Activated naive CD4-positive, alpha-beta T cell treated with anti-CD3 and anti-CD28 coated beads, Interleukin-2, amount 50 U/mL, for 24 hours (primary cell): ENCODE measurements at regions not wholly inside any gene's neighbourhood (a gene's known extent, or its start where the extent isn't known, plus 50 kb on each side); places are given as distances from the start of the nearest gene placed in this dataset.
"Not testable (repeated sequence)": the region's sequence is repeated elsewhere in the genome, so short reads cannot be mapped to it uniquely, and the experiment has no call there.

Experiments used
- H3K27ac Mint-ChIP-seq: one replicate; pipeline ENCODE4 v1.8.0; 2021; ENCODE audit warnings: mild to moderate bottlenecking, mixed read lengths
- H3K27me3 Mint-ChIP-seq: one replicate; pipeline ENCODE4 v1.8.0; 2021; ENCODE audit warnings: mixed read lengths
- H3K36me3 Mint-ChIP-seq: one replicate; pipeline ENCODE4 v1.8.0; 2021; ENCODE audit warnings: mixed read lengths
- H3K4me1 Mint-ChIP-seq: one replicate; pipeline ENCODE4 v1.8.0; 2021; ENCODE audit warnings: mixed read lengths
- H3K4me3 Mint-ChIP-seq: one replicate; pipeline ENCODE4 v1.8.0; 2021; ENCODE audit warnings: mild to moderate bottlenecking, mixed read lengths
- H3K9me3 Mint-ChIP-seq: one replicate; pipeline ENCODE4 v1.8.0; 2021; ENCODE audit warnings: mixed read lengths

GRCh38 chr16:51977506-51977905 is 569.4 kb downstream of the TOX3 start:
- H3K27ac Mint-ChIP-seq, H3K4me3 Mint-ChIP-seq, H3K36me3 Mint-ChIP-seq, H3K27me3 Mint-ChIP-seq, H3K9me3 Mint-ChIP-seq, H3K4me1 Mint-ChIP-seq: not testable (repeated sequence)

GRCh38 chr16:51971184-51971583 is 575.8 kb downstream of the TOX3 start:
- H3K4me1 Mint-ChIP-seq = no peaks in the 10 kb centered on the region
- H3K27me3 Mint-ChIP-seq = no peaks in the 10 kb centered on the region

GRCh38 chr16:51968749-51969148 is 578.2 kb downstream of the TOX3 start:
- no peak overlapping the region for H3K27ac Mint-ChIP-seq
- peaks cover 13% of the 10 kb centered on the region for H3K9me3 Mint-ChIP-seq
- H3K4me3 Mint-ChIP-seq = no peak overlapping the region
- H3K36me3 Mint-ChIP-seq = no peaks in the 10 kb centered on the region
- H3K4me1 Mint-ChIP-seq = no peaks in the 10 kb centered on the region
- no peaks in the 10 kb centered on the region for H3K27me3 Mint-ChIP-seq

More at GRCh38 chr16:51971184-51971583, 575.8 kb downstream of the TOX3 start:
- peaks cover 8% of the 10 kb centered on the region for H3K9me3 Mint-ChIP-seq
- no peak overlapping the region for H3K4me3 Mint-ChIP-seq
- H3K27ac Mint-ChIP-seq = no peak overlapping the region
- no peaks in the 10 kb centered on the region for H3K36me3 Mint-ChIP-seq

- Mint-ChIP-seq H3K9me3 (peaks cover 13% of the 10 kb centered on the region), H3K27me3 (no peaks in the 10 kb centered on the region)
These were observed 579.3 kb downstream of the TOX3 start for GRCh38 chr16:51967646-51968045.

GRCh38 chr16:51960931-51961330 is 586.0 kb downstream of the TOX3 start:
- Mint-ChIP-seq H3K27ac (no peak overlapping the region), H3K36me3 (no peaks in the 10 kb centered on the region)

More at GRCh38 chr16:51967646-51968045, 579.3 kb downstream of the TOX3 start:
- Mint-ChIP-seq H3K4me1 (no peaks in the 10 kb centered on the region), H3K4me3 (no peak overlapping the region), H3K36me3 (no peaks in the 10 kb centered on the region), H3K27ac (no peak overlapping the region)

GRCh38 chr16:51953286-51953985 is 593.5 kb downstream of the TOX3 start:
- Mint-ChIP-seq H3K36me3 (no peaks in the 10 kb centered on the region), H3K4me1 (no peaks in the 10 kb centered on the region), H3K9me3 (no peaks in the 10 kb centered on the region), H3K4me3 (no peak overlapping the region), H3K27me3 (no peaks in the 10 kb centered on the region), H3K27ac (no peak overlapping the region)

More at GRCh38 chr16:51960931-51961330, 586.0 kb downstream of the TOX3 start:
- Mint-ChIP-seq H3K4me3 (no peak overlapping the region), H3K4me1 (no peaks in the 10 kb centered on the region), H3K9me3 (peaks cover 5% of the 10 kb centered on the region), H3K27me3 (no peaks in the 10 kb centered on the region)

- Mint-ChIP-seq H3K4me1 (no peaks in the 10 kb centered on the region), H3K27ac (no peak overlapping the region), H3K27me3 (no peaks in the 10 kb centered on the region), H3K36me3 (no peaks in the 10 kb centered on the region), H3K4me3 (no peak overlapping the region), H3K9me3 (no peaks in the 10 kb centered on the region)
These were observed 594.4 kb downstream of the TOX3 start for GRCh38 chr16:51952500-51952899.

- Mint-ChIP-seq H3K27me3 (no peaks in the 10 kb centered on the region), H3K36me3 (no peaks in the 10 kb centered on the region), H3K27ac (no peak overlapping the region), H3K4me1 (no peaks in the 10 kb centered on the region), H3K9me3 (no peaks in the 10 kb centered on the region), H3K4me3 (no peak overlapping the region)
These were observed 595.2 kb downstream of the TOX3 start for GRCh38 chr16:51951668-51952298.

- no peaks in the 10 kb centered on the region for H3K27me3 Mint-ChIP-seq
- H3K9me3 Mint-ChIP-seq = no peaks in the 10 kb centered on the region
- no peaks in the 10 kb centered on the region for H3K36me3 Mint-ChIP-seq
- no peaks in the 10 kb centered on the region for H3K4me1 Mint-ChIP-seq
- no peak overlapping the region for H3K27ac Mint-ChIP-seq
- H3K4me3 Mint-ChIP-seq = no peak overlapping the region
These were observed 596.7 kb downstream of the TOX3 start for GRCh38 chr16:51950118-51950780.

- H3K27me3 Mint-ChIP-seq = no peaks in the 10 kb centered on the region
- H3K27ac Mint-ChIP-seq = no peak overlapping the region
- H3K4me1 Mint-ChIP-seq = no peaks in the 10 kb centered on the region
- H3K9me3 Mint-ChIP-seq = no peaks in the 10 kb centered on the region
- no peaks in the 10 kb centered on the region for H3K36me3 Mint-ChIP-seq
- no peak overlapping the region for H3K4me3 Mint-ChIP-seq
These were observed 597.7 kb downstream of the TOX3 start for GRCh38 chr16:51949282-51949681.

- no peaks in the 10 kb centered on the region for H3K4me1 Mint-ChIP-seq
- no peaks in the 10 kb centered on the region for H3K9me3 Mint-ChIP-seq
- H3K4me3 Mint-ChIP-seq = no peak overlapping the region
- no peaks in the 10 kb centered on the region for H3K27me3 Mint-ChIP-seq
- H3K36me3 Mint-ChIP-seq = no peaks in the 10 kb centered on the region
- no peak overlapping the region for H3K27ac Mint-ChIP-seq
These were observed 605.5 kb downstream of the TOX3 start for GRCh38 chr16:51941412-51941811.

- H3K4me1 Mint-ChIP-seq = no peaks in the 10 kb centered on the region
These were observed 606.8 kb downstream of the TOX3 start for GRCh38 chr16:51940183-51940582.

GRCh38 chr16:51939378-51939871 is 607.5 kb downstream of the TOX3 start:
- Mint-ChIP-seq H3K4me1 (no peaks in the 10 kb centered on the region), H3K36me3 (no peaks in the 10 kb centered on the region), H3K9me3 (no peaks in the 10 kb centered on the region), H3K27me3 (no peaks in the 10 kb centered on the region), H3K27ac (no peak overlapping the region), H3K4me3 (no peak overlapping the region)

More at GRCh38 chr16:51940183-51940582, 606.8 kb downstream of the TOX3 start:
- no peak overlapping the region for H3K27ac Mint-ChIP-seq
- no peaks in the 10 kb centered on the region for H3K36me3 Mint-ChIP-seq
- H3K9me3 Mint-ChIP-seq = no peaks in the 10 kb centered on the region
- no peak overlapping the region for H3K4me3 Mint-ChIP-seq
- H3K27me3 Mint-ChIP-seq = no peaks in the 10 kb centered on the region

GRCh38 chr16:51938861-51939260 is 608.1 kb downstream of the TOX3 start:
- H3K9me3 Mint-ChIP-seq = no peaks in the 10 kb centered on the region
- H3K36me3 Mint-ChIP-seq = no peaks in the 10 kb centered on the region
- H3K4me3 Mint-ChIP-seq = no peak overlapping the region
- no peaks in the 10 kb centered on the region for H3K4me1 Mint-ChIP-seq
- no peaks in the 10 kb centered on the region for H3K27me3 Mint-ChIP-seq
- H3K27ac Mint-ChIP-seq = no peak overlapping the region

GRCh38 chr16:51937771-51938170 is 609.2 kb downstream of the TOX3 start:
- no peaks in the 10 kb centered on the region for H3K4me1 Mint-ChIP-seq
- no peak overlapping the region for H3K27ac Mint-ChIP-seq
- H3K9me3 Mint-ChIP-seq = no peaks in the 10 kb centered on the region
- H3K27me3 Mint-ChIP-seq = no peaks in the 10 kb centered on the region
- H3K36me3 Mint-ChIP-seq = no peaks in the 10 kb centered on the region
- no peak overlapping the region for H3K4me3 Mint-ChIP-seq

- Mint-ChIP-seq H3K36me3 (no peaks in the 10 kb centered on the region), H3K27me3 (no peaks in the 10 kb centered on the region), H3K4me3 (no peak overlapping the region), H3K27ac (no peak overlapping the region), H3K9me3 (no peaks in the 10 kb centered on the region), H3K4me1 (no peaks in the 10 kb centered on the region)
These were observed 610.1 kb downstream of the TOX3 start for GRCh38 chr16:51936846-51937245.
